RWPE1 (cell line): ENCODE measurements at regions not wholly inside any gene's neighbourhood (a gene's known extent, or its start where the extent isn't known, plus 50 kb on each side); places are given as distances from the start of the nearest gene placed in this dataset.
"Not testable (repeated sequence)": the region's sequence is repeated elsewhere in the genome, so short reads cannot be mapped to it uniquely, and the experiment has no call there.

ENCODE experiments used
- CTCF ChIA-PET: fragments of 350-600 bp; sonication (Branson Sonifier 250); formaldehyde crosslinking; extraction: SDS; loops from one replicate; lab custom pipeline; 2021; lab: Yijun Ruan, JAX
- POLR2A ChIA-PET: fragments of 400-600 bp; formaldehyde crosslinking; extraction: SDS; loops from one replicate; lab custom pipeline; 2020; ENCODE audit warnings: antibody characterized with exemption; ENCODE audit not compliant: low non-redundant PET; lab: Yijun Ruan, JAX
- DNase-seq: peaks from one replicate; pipeline ENCODE4 v3.0.0; 2012; ENCODE audit warnings: low spot score
- H3K27ac ChIP-seq: fragments of 450-650 bp; 2 replicates; pipeline ENCODE4 v1.5.1; 2017
- CTCF ChIP-seq: fragments of 450-650 bp; conservative IDR thresholded peaks from 2 replicates; pipeline ENCODE4 v1.5.1; 2017; ENCODE audit warnings: low read depth, mild to moderate bottlenecking

GRCh38 chrX:3448563-3448962 lies 102.1 kb upstream of the MXRA5 start:
- CTCF ChIA-PET, result no interaction called here
- H3K27ac ChIP-seq, result no peak overlapping the region
- no peak for DNase-seq
- POLR2A ChIA-PET, result no interaction called here
- TF ChIP-seq CTCF, result no peak

GRCh38 chrX:3445806-3446490 lies 99.5 kb upstream of the MXRA5 start:
- DNase-seq, result no peak
- TF ChIP-seq CTCF, result no peak
- no peak overlapping the region for H3K27ac ChIP-seq
- POLR2A ChIA-PET, result no interaction called here
- CTCF ChIA-PET, result no interaction called here

GRCh38 chrX:3443184-3443583 lies 96.7 kb upstream of the MXRA5 start:
- ChIA-PET POLR2A (no interaction called here), CTCF (no interaction called here)
- no peak for TF ChIP-seq CTCF

GRCh38 chrX:3442691-3443090 lies 96.2 kb upstream of the MXRA5 start:
- POLR2A ChIA-PET, result no interaction called here
- no peak for TF ChIP-seq CTCF
- CTCF ChIA-PET, result no interaction called here
- H3K27ac ChIP-seq, result no peak overlapping the region
- no peak for DNase-seq

More at GRCh38 chrX:3443184-3443583, 96.7 kb upstream of the MXRA5 start:
- no peak for DNase-seq
- H3K27ac ChIP-seq, result no peak overlapping the region

GRCh38 chrX:3440981-3441380 lies 94.5 kb upstream of the MXRA5 start:
- CTCF ChIA-PET, result no interaction called here
- POLR2A ChIA-PET, result no interaction called here
- H3K27ac ChIP-seq, result no peak overlapping the region
- TF ChIP-seq CTCF, result no peak
- no peak for DNase-seq

- CTCF ChIA-PET, POLR2A ChIA-PET, DNase-seq, H3K27ac ChIP-seq: not testable (repeated sequence)
Measured at GRCh38 chrX:3435916-3436315, 89.5 kb upstream of the MXRA5 start.

- CTCF ChIA-PET, result no interaction called here
- POLR2A ChIA-PET, result no interaction called here
- no peak overlapping the region for H3K27ac ChIP-seq
- no peak for DNase-seq
- TF ChIP-seq CTCF, result no peak
Measured at GRCh38 chrX:3435057-3435456, 88.6 kb upstream of the MXRA5 start.
